ENCODE measurements at regions not wholly inside any gene's neighbourhood (a gene's known extent, or its start where the extent isn't known, plus 50 kb on each side); places are given as distances from the start of the nearest gene placed in this dataset.

DNA sequence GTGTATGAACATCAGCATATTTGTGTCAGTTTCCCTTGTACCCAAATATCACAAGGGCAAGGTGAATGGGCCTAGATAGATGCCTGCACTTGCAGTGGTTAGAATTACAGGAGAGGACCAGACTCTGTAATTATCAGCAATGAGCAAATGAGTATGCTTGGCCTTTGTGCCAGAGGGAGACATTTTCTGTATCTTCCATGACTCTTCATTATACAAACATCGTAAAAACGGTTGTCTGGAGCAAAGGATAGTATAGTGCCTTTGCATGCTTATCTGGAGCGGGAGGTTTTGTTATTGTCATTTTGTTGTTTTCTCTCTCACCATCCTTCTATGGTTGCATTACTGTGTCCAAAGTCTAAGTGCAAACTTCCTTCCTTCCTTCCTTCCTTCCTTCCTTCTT lies 1568.5 kb upstream of the NUDT12 start:
- POLR2A ChIA-PET: interaction anchor here (0.6 kb wide), 1 partner anchor 19 kb away, joined by 3 read pairs; no protein-coding TSS in a partner anchor

DNA sequence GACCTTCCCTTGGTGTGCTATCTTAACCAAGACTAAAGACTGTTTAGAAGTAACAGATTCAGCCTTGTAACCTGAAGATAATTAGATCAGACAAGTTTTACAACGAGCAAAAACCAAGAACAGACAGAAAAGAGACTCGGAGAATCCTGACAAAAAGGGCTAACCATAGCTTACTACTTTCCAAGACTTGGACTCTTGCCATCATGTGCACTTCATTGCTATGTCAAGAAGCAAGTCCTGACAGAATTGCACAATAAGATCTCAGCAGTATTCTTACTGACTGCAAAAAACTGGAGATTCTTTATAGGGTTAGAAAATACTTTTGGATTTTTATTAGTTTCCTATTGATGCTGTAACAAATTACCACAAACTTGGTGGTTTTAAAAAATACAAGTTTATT lies 1539.0 kb upstream of the NUDT12 start:
- H3K4me2 ChIP-seq (ENCODE audit: low read length): no peak overlapping the region
- BruUV-seq (replicated peaks): no TSS peak
- intact Hi-C loops (cut with micrococcal nuclease; ENCODE audit: unreplicated experiment): no loop called here

More for the DNA sequence above, 1568.5 kb upstream of the NUDT12 start:
- no peaks in the 10 kb centered on the region for H3K9me2 ChIP-seq (ENCODE audit: insufficient read depth, low read length)
- TF ChIP-seq CTCF (conservative IDR thresholded peaks at IDR 0.05; ENCODE audit: low read length) (no peak), EZH2phosphoT487 (IDR thresholded peaks at IDR 0.05; ENCODE audit: borderline replicate concordance, low read depth, low read length) (no peak)
- no peak overlapping the region for H3K4me3 ChIP-seq (ENCODE audit: low read depth, low read length, poor library complexity, severe bottlenecking)
- no peaks in the 10 kb centered on the region for H3K9me3 ChIP-seq (ENCODE audit: low read length)
- no peaks in the 10 kb centered on the region for H3K4me1 ChIP-seq (ENCODE audit: insufficient read depth, low read length, poor library complexity, severe bottlenecking)
- intact Hi-C loops (cut with micrococcal nuclease; ENCODE audit: unreplicated experiment): no loop called here
- H3K79me2 ChIP-seq (ENCODE audit: insufficient read depth, low read depth, low read length): no peaks in the 10 kb centered on the region
- CTCF ChIA-PET (ENCODE audit: unreplicated experiment): no interaction called here
- no peak overlapping the region for H2AFZ ChIP-seq (ENCODE audit: low read length)
- H3K36me3 ChIP-seq (ENCODE audit: insufficient read depth, low read length): no peaks in the 10 kb centered on the region
- BruUV-seq (replicated peaks): no TSS peak
- DNase-seq (ENCODE audit: low spot score): no peak
- H4K20me1 ChIP-seq (ENCODE audit: insufficient read depth, low read length): no peaks in the 10 kb centered on the region
- H3K27ac ChIP-seq (ENCODE audit: low read depth, low read length, poor library complexity, severe bottlenecking): no peak overlapping the region
- no peak overlapping the region for H3K4me2 ChIP-seq (ENCODE audit: low read length)

More for the DNA sequence above, 1539.0 kb upstream of the NUDT12 start:
- TF ChIP-seq EZH2phosphoT487 (IDR thresholded peaks at IDR 0.05; ENCODE audit: borderline replicate concordance, low read depth, low read length): no peak
- no peak for TF ChIP-seq CTCF (conservative IDR thresholded peaks at IDR 0.05; ENCODE audit: low read length)
- Histone ChIP-seq H2AFZ (ENCODE audit: low read length) (no peak overlapping the region), H3K27ac (ENCODE audit: low read depth, low read length, poor library complexity, severe bottlenecking) (no peak overlapping the region), H3K4me1 (ENCODE audit: insufficient read depth, low read length, poor library complexity, severe bottlenecking) (no peaks in the 10 kb centered on the region), H3K79me2 (ENCODE audit: insufficient read depth, low read depth, low read length) (no peaks in the 10 kb centered on the region), H4K20me1 (ENCODE audit: insufficient read depth, low read length) (no peaks in the 10 kb centered on the region), H3K4me3 (ENCODE audit: low read depth, low read length, poor library complexity, severe bottlenecking) (no peak overlapping the region), H3K36me3 (ENCODE audit: insufficient read depth, low read length) (no peaks in the 10 kb centered on the region), H3K9me3 (ENCODE audit: low read length) (no peaks in the 10 kb centered on the region), H3K9me2 (ENCODE audit: insufficient read depth, low read length) (no peaks in the 10 kb centered on the region)
- POLR2A ChIA-PET: interaction anchor here (1.5 kb wide), 1 partner anchor 9 kb away, joined by 5 read pairs; no protein-coding TSS in a partner anchor
- DNase-seq (ENCODE audit: low spot score): no peak
- CTCF ChIA-PET (ENCODE audit: unreplicated experiment): no interaction called here
